ENCODE measurements at regions not wholly inside any gene's neighbourhood (a gene's known extent, or its start where the extent isn't known, plus 50 kb on each side); places are given as distances from the start of the nearest gene placed in this dataset.

DNA sequence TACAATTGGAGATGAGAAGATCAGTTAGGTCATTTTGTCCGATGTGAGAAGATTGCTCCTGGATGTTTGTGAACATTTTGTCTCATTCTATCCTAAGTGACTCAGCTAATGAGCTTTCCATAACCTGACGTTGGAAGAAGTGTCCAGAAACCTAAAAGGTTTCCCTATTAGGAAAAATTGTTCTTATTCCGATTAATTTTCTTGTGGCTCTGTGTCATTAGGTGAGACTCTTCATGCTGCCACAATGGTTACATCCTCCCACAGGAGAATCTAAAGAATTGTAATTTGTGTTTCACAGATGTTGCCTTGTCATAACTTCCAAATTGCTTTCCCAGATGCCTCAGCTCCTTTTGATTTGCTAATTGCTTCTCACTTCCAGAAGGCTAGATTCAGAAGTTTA, 261.0 kb upstream of the APCDD1 start:
- H3K4me1 ChIP-seq, result peaks cover 0 to 36% (median 0%) of the 10 kb centered on the region in 9 donors
- ATAC-seq (peak in 2 of 8 donors; percentile 57 to 65), DNase-seq (no peak)
- no peaks in the 10 kb centered on the region for H3K9me3 ChIP-seq
- intact Hi-C loops (cut with DNase I), result no loop called here
- no peaks in the 10 kb centered on the region for H3K27me3 ChIP-seq
- H3K36me3 ChIP-seq, result no peaks in the 10 kb centered on the region
- H3K4me3 ChIP-seq, result no peak overlapping the region
- TF ChIP-seq CTCF (IDR thresholded peaks at IDR 0.05), result no peak
- 64 to 80% methylated on average over 3 of the region's 3 CpGs for WGBS, 2 donors
- peak overlapping the region in 2 of 10 donors; percentile 6 to 29 for H3K27ac ChIP-seq

- intact Hi-C loops (cut with DNase I), result no loop called here
- Histone ChIP-seq H3K9me3 (no peaks in the 10 kb centered on the region), H3K4me1 (peaks cover 0 to 36% (median 0%) of the 10 kb centered on the region in 9 donors), H3K27ac (no peak overlapping the region), H3K36me3 (no peaks in the 10 kb centered on the region), H3K4me3 (no peak overlapping the region), H3K27me3 (no peaks in the 10 kb centered on the region)
- TF ChIP-seq CTCF (IDR thresholded peaks at IDR 0.05), result no peak
- ATAC-seq (peak in 1 of 8 donors; percentile 13), DNase-seq (no peak)
- 58 to 65% methylated on average over 4 of the region's 4 CpGs for WGBS, 2 donors
Observed at GRCh38 chr18:10194592-10194991, 259.8 kb upstream of the APCDD1 start.

- no peak for DNase-seq
- TF ChIP-seq CTCF (IDR thresholded peaks at IDR 0.05), result no peak
- no peak for ATAC-seq
Observed at GRCh38 chr18:10195529-10195928, 258.9 kb upstream of the APCDD1 start.

DNA sequence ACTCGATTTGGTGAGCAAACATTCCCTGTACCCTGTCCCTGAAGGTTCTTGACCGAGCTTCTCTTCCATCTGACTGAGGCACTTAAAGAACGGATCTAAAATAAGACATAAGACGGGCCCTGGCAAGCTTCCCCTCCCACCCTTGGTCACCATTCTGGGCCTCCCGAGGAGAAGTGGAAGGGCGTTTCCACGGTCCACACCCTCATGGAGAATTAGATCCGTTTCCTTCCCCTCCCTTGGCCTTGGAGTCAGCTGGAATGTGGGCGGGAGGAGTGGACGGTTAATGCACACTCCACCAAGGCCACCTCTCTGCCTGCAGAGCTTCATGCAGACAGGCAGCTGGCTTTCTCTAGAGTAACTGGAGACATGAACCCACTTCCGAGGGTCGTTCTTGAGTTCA, 257.3 kb upstream of the APCDD1 start:
- Histone ChIP-seq H3K36me3 (no peaks in the 10 kb centered on the region), H3K4me1 (peaks cover 0 to 36% (median 0%) of the 10 kb centered on the region in 9 donors), H3K9me3 (no peaks in the 10 kb centered on the region), H3K4me3 (no peak overlapping the region), H3K27me3 (no peaks in the 10 kb centered on the region), H3K27ac (peak overlapping the region in 2 of 10 donors; percentile 29 to 38)
- ATAC-seq (peak in 7 of 8 donors; percentile 59 to 87 (median 71)), DNase-seq (peak in 1 of 2 donors; percentile 47)
- no peak for TF ChIP-seq CTCF (IDR thresholded peaks at IDR 0.05)
- 45 to 66% methylated on average over 12 of the region's 12 CpGs for WGBS, 2 donors
- intact Hi-C loops (cut with DNase I), result no loop called here

More at GRCh38 chr18:10195529-10195928, 258.9 kb upstream of the APCDD1 start:
- Histone ChIP-seq H3K9me3 (no peaks in the 10 kb centered on the region), H3K27me3 (no peaks in the 10 kb centered on the region), H3K27ac (no peak overlapping the region), H3K4me3 (no peak overlapping the region), H3K4me1 (peaks cover 0 to 36% (median 0%) of the 10 kb centered on the region in 9 donors), H3K36me3 (no peaks in the 10 kb centered on the region)
- intact Hi-C loops (cut with DNase I), result no loop called here
- WGBS, 2 donors, result 87 to 94% methylated on average over 2 of the region's 2 CpGs
